HCT116 (cell line): ENCODE measurements at regions not wholly inside any gene's neighbourhood (a gene's known extent, or its start where the extent isn't known, plus 50 kb on each side); places are given as distances from the start of the nearest gene placed in this dataset.

ENCODE experiments used
- ATAC-seq: fragments of 200-7000 bp; cut with Tn5 transposase; 2 replicates; pipeline ENCODE4 v1.9.1; 2020; ENCODE audit warnings: mild to moderate bottlenecking, moderate library complexity
- BruUV-seq: library from RNA; stranded (reverse); fragments of 400-500 nt; replicated peaks from 2 replicates; lab custom pipeline; 2021; lab: Mats Ljungman, UMichigan
- CTCF ChIA-PET: fragments of 300-600 bp; sonication (Branson Sonifier 250); formaldehyde crosslinking; loops from one replicate; lab custom pipeline; 2021; ENCODE audit warnings: antibody characterized with exemption; lab: Charles Lee
- POLR2A ChIA-PET: fragments of 300-600, 350-600 bp; sonication (Branson Sonifier 250); formaldehyde crosslinking; loops from one replicate; lab custom pipeline; 2021; ENCODE audit warnings: antibody characterized with exemption; lab: Charles Lee
- RAD21 ChIA-PET, 2 experiments: fragments of 300-600 bp; sonication (Branson Sonifier 250); formaldehyde crosslinking; loops; one replicate each; lab custom pipeline; 2023; ENCODE audit warnings: low total read pairs in 2 of 2; ENCODE audit not compliant: uncharacterized antibody in 2 of 2, unreplicated experiment in 2 of 2, low non-redundant PET in 1 of 2; lab: Charles Lee
- DNase-seq: peaks from one replicate; pipeline ENCODE4 v3.0.0-alpha.2; 2010; ENCODE audit warnings: low read depth, low spot score
- H2AFZ ChIP-seq: fragments of 200-600 bp; shearing (Covaris generic), sonication (generic); 2 replicates; pipeline ENCODE4 v1.6.1; 2017; ENCODE audit warnings: low read depth, mixed run types, mixed read lengths, antibody characterized with exemption, low read length; ENCODE audit not compliant: poor library complexity, severe bottlenecking
- H3K27ac ChIP-seq: 2 replicates; pipeline ENCODE4 v1.5.1; 2012; ENCODE audit warnings: low read depth, low read length
- H3K27me3 ChIP-seq: fragments of 200-600 bp; sonication (generic); 2 replicates; pipeline ENCODE4 v1.6.1; 2016; ENCODE audit warnings: mixed run types, low read length, mixed read lengths; ENCODE audit not compliant: insufficient read depth
- H3K36me3 ChIP-seq, 2 experiments: fragments of 200-500 bp in 1 of 2; fragments of 200-600 bp in 1 of 2; sonication (Bioruptor generic) in 1 of 2; sonication (generic) in 1 of 2; 2 replicates each; pipeline versions ENCODE4 v1.5.1 to v1.6.1; 2014 to 2016; ENCODE audit warnings: low read length in 2 of 2, inconsistent platforms in 1 of 2, mixed read lengths in 1 of 2, mixed run types in 1 of 2; ENCODE audit not compliant: insufficient read depth in 2 of 2, control insufficient read depth in 1 of 2
- H3K4me1 ChIP-seq, 2 experiments: fragments of 200-600 bp in 1 of 2; sonication (generic) in 1 of 2; 2 replicates each; pipeline versions ENCODE4 v1.5.1 to v1.6.1; 2012 to 2017; ENCODE audit warnings: low read length in 2 of 2, inconsistent platforms in 1 of 2, mild to moderate bottlenecking in 1 of 2, mixed read lengths in 1 of 2, mixed run types in 1 of 2, moderate library complexity in 1 of 2; ENCODE audit not compliant: insufficient read depth in 2 of 2, control insufficient read depth in 1 of 2
- H3K4me2 ChIP-seq: fragments of 200-600 bp; sonication (generic); 2 replicates; pipeline ENCODE4 v1.6.1; 2017; ENCODE audit warnings: mixed run types, low read length, mixed read lengths
- H3K4me3 ChIP-seq, 2 experiments: fragments of 200-600 bp in 1 of 2; sonication (generic) in 1 of 2; replicated peaks in 1 of 2; 2 replicates each; pipeline ENCODE4 v1.5.1; 2011 to 2016; ENCODE audit warnings: low read length in 2 of 2, control low read depth in 1 of 2, low read depth in 1 of 2, mild to moderate bottlenecking in 1 of 2, mixed read lengths in 1 of 2, mixed run types in 1 of 2
- H3K79me2 ChIP-seq: fragments of 200-600 bp; sonication (generic); 2 replicates; pipeline ENCODE4 v1.6.1; 2017; ENCODE audit warnings: mild to moderate bottlenecking, mixed run types, low read length, moderate library complexity, mixed read lengths; ENCODE audit not compliant: insufficient read depth
- H3K9ac ChIP-seq: fragments of 200-600 bp; sonication (generic); 2 replicates; pipeline ENCODE4 v1.6.1; 2016; ENCODE audit warnings: low read length, mixed read lengths
- H3K9me2 ChIP-seq: fragments of 200-600 bp; sonication (generic), shearing (Covaris generic); 2 replicates; pipeline ENCODE4 v1.6.1; 2017; ENCODE audit warnings: mixed run types, mild to moderate bottlenecking, moderate library complexity; ENCODE audit not compliant: insufficient read depth
- H3K9me3 ChIP-seq, 2 experiments: fragments of 200-500 bp in 1 of 2; fragments of 200-600 bp in 1 of 2; sonication (Bioruptor generic) in 1 of 2; sonication (generic) in 1 of 2; 2 replicates each; pipeline ENCODE4 v1.6.1; 2014 to 2017; ENCODE audit warnings: low read length in 2 of 2, mixed read lengths in 2 of 2, inconsistent platforms in 1 of 2, low read depth in 1 of 2, mild to moderate bottlenecking in 1 of 2, mixed run types in 1 of 2, moderate library complexity in 1 of 2; ENCODE audit not compliant: control insufficient read depth in 1 of 2, insufficient read depth in 1 of 2
- H4K20me1 ChIP-seq: fragments of 200-600 bp; sonication (generic), shearing (Covaris generic); 2 replicates; pipeline ENCODE4 v1.6.1; 2017; ENCODE audit warnings: mixed run types, mild to moderate bottlenecking, moderate library complexity; ENCODE audit not compliant: insufficient read depth
- ATF3 ChIP-seq: IDR thresholded peaks from 2 replicates; pipeline ENCODE4 v1.6.1; 2012
- CBX3 ChIP-seq: IDR thresholded peaks from 2 replicates; pipeline ENCODE4 v1.6.1; 2012; ENCODE audit warnings: low read depth
- CEBPB ChIP-seq: IDR thresholded peaks from 2 replicates; pipeline ENCODE4 v1.6.1; 2012; ENCODE audit warnings: low read depth
- EGR1 ChIP-seq: IDR thresholded peaks from 2 replicates; pipeline ENCODE4 v1.6.1; 2012; ENCODE audit warnings: low read depth
- EZH2phosphoT487 ChIP-seq: fragments of 200-600 bp; IDR thresholded peaks from 2 replicates; pipeline ENCODE4 v1.6.1; 2018; ENCODE audit warnings: antibody characterized with exemption, borderline replicate concordance
- FOSL1 ChIP-seq: IDR thresholded peaks from 2 replicates; pipeline ENCODE4 v1.6.1; 2012; ENCODE audit warnings: low read depth
- JUND ChIP-seq: IDR thresholded peaks from 2 replicates; pipeline ENCODE4 v1.6.1; 2012
- POLR2A ChIP-seq: IDR thresholded peaks from 2 replicates; pipeline ENCODE4 v1.7.0; 2011; ENCODE audit warnings: borderline replicate concordance; ENCODE audit not compliant: insufficient read depth, insufficient read length; ENCODE audit errors: extremely low read depth
- POLR2AphosphoS5 ChIP-seq: IDR thresholded peaks from 2 replicates; pipeline ENCODE4 v1.6.1; 2011; ENCODE audit warnings: mild to moderate bottlenecking, low read depth, low read length, moderate library complexity
- RAD21 ChIP-seq: IDR thresholded peaks from 2 replicates; pipeline ENCODE4 v1.6.1; 2012; ENCODE audit warnings: low read depth, mild to moderate bottlenecking
- REST ChIP-seq: IDR thresholded peaks from 2 replicates; pipeline ENCODE4 v1.6.1; 2012; ENCODE audit warnings: low read depth
- SRF ChIP-seq: IDR thresholded peaks from 2 replicates; pipeline ENCODE4 v1.6.1; 2012; ENCODE audit warnings: low read depth
- YY1 ChIP-seq: IDR thresholded peaks from 2 replicates; pipeline ENCODE4 v1.6.1; 2011; ENCODE audit warnings: low read length, low read depth, moderate library complexity, mild to moderate bottlenecking; ENCODE audit not compliant: insufficient replicate concordance; ENCODE audit errors: extremely low read depth
- ZFX ChIP-seq: fragments of 450-650 bp; IDR thresholded peaks from 2 replicates; pipeline ENCODE4 v1.6.1; 2017
- ZNF274 ChIP-seq: fragments of 200-500 bp; sonication (Bioruptor generic); IDR thresholded peaks from 2 replicates; pipeline ENCODE4 v1.6.1; 2014; ENCODE audit warnings: mild to moderate bottlenecking, low read depth, low read length, inconsistent platforms
- intact Hi-C: fragments of 100-400 bp; cut with micrococcal nuclease; formaldehyde crosslinking; loops from 2 replicates; pipeline ENCODE4 v1.10.0; 2022
- TF ChIP-seq, protein P1 (sequence below), 3 experiments: fragments of 200-600 bp in 1 of 3; sonication (generic) in 1 of 3; IDR thresholded peaks in 2 of 3; conservative IDR thresholded peaks in 1 of 3; 2 replicates each; pipeline ENCODE4 v1.5.1; 2012 to 2017; ENCODE audit warnings: low read depth in 2 of 3, low read length in 2 of 3, antibody characterized with exemption in 1 of 3, borderline replicate concordance in 1 of 3, control low read depth in 1 of 3, mild to moderate bottlenecking in 1 of 3, mixed read lengths in 1 of 3, mixed run types in 1 of 3, moderate library complexity in 1 of 3; ENCODE audit not compliant: insufficient read depth in 1 of 3

DNA sequence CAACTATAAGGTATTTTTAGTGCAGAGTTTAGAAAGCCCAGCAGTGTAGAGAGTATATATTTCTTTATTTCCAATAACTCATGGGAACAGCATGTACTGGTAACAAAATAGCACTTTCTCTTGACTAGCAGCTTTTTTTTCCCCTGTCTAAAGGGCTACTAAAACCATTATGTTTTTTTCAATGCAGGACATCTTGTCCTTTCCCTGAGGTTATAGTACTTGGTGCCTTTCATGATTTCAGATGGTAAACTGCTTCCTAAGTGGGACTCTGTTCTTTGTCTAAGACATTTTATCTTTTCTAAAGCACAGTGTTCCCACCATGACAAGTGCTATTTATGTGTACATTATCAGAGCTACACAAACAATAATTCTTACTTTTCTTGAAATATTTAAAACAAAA is 122.3 kb downstream of the SLC24A2 start:
- Histone ChIP-seq H3K4me2 (no peak overlapping the region), H3K36me3 (no peaks in the 10 kb centered on the region), H4K20me1 (no peaks in the 10 kb centered on the region), H3K9me2 (no peaks in the 10 kb centered on the region), H3K79me2 (no peaks in the 10 kb centered on the region), H3K27me3 (peaks cover 55% of the 10 kb centered on the region), H3K9ac (no peak overlapping the region), H3K27ac (no peak overlapping the region), H2AFZ (no peak overlapping the region), H3K9me3 (no peaks in the 10 kb centered on the region), H3K4me3 (no peak overlapping the region), H3K4me1 (no peaks in the 10 kb centered on the region)
- intact Hi-C loops, result no loop called here
- CTCF ChIA-PET, result no interaction called here
- TF ChIP-seq, protein P1, sequence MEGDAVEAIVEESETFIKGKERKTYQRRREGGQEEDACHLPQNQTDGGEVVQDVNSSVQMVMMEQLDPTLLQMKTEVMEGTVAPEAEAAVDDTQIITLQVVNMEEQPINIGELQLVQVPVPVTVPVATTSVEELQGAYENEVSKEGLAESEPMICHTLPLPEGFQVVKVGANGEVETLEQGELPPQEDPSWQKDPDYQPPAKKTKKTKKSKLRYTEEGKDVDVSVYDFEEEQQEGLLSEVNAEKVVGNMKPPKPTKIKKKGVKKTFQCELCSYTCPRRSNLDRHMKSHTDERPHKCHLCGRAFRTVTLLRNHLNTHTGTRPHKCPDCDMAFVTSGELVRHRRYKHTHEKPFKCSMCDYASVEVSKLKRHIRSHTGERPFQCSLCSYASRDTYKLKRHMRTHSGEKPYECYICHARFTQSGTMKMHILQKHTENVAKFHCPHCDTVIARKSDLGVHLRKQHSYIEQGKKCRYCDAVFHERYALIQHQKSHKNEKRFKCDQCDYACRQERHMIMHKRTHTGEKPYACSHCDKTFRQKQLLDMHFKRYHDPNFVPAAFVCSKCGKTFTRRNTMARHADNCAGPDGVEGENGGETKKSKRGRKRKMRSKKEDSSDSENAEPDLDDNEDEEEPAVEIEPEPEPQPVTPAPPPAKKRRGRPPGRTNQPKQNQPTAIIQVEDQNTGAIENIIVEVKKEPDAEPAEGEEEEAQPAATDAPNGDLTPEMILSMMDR (IDR thresholded peaks at IDR 0.05 in 2 of 3, conservative IDR thresholded peaks at IDR 0.05 in 1 of 3; ENCODE audit: borderline replicate concordance in 1 of 3, insufficient read depth in 1 of 3, low read depth in 2 of 3, low read length in 2 of 3), result no peak
- TF ChIP-seq ZFX, result no peak
- TF ChIP-seq ZNF274, result no peak
- no peak for TF ChIP-seq CEBPB
- TF ChIP-seq RAD21, result no peak
- no peak for TF ChIP-seq YY1
- no peak for TF ChIP-seq SRF
- no peak for TF ChIP-seq EZH2phosphoT487
- TF ChIP-seq FOSL1, result no peak
- TF ChIP-seq ATF3, result no peak
- TF ChIP-seq CBX3, result no peak
- no peak for TF ChIP-seq EGR1
- no peak for TF ChIP-seq POLR2A
- no peak for TF ChIP-seq JUND
- no peak for TF ChIP-seq POLR2AphosphoS5
- TF ChIP-seq REST, result no peak
- BruUV-seq, result no TSS peak
- RAD21 ChIA-PET, result no interaction called here
- POLR2A ChIA-PET, result no interaction called here
- ATAC-seq, result no peak
- no peak for DNase-seq
